ENCODE measurements at regions not wholly inside any gene's neighbourhood (a gene's known extent, or its start where the extent isn't known, plus 50 kb on each side); places are given as distances from the start of the nearest gene placed in this dataset.

- TF ChIP-seq, protein P1, sequence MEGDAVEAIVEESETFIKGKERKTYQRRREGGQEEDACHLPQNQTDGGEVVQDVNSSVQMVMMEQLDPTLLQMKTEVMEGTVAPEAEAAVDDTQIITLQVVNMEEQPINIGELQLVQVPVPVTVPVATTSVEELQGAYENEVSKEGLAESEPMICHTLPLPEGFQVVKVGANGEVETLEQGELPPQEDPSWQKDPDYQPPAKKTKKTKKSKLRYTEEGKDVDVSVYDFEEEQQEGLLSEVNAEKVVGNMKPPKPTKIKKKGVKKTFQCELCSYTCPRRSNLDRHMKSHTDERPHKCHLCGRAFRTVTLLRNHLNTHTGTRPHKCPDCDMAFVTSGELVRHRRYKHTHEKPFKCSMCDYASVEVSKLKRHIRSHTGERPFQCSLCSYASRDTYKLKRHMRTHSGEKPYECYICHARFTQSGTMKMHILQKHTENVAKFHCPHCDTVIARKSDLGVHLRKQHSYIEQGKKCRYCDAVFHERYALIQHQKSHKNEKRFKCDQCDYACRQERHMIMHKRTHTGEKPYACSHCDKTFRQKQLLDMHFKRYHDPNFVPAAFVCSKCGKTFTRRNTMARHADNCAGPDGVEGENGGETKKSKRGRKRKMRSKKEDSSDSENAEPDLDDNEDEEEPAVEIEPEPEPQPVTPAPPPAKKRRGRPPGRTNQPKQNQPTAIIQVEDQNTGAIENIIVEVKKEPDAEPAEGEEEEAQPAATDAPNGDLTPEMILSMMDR (IDR thresholded peaks at IDR 0.05) = no peak
- TF ChIP-seq EZH2phosphoT487 (IDR thresholded peaks at IDR 0.05) (no peak), EZH2 (IDR thresholded peaks at IDR 0.05) (no peak)
Observed at GRCh38 chr3:61425356-61425755, 136.0 kb upstream of the PTPRG start.
